Hematopoietic multipotent progenitor cell treated with erythropoietin and hydrocortisone succinate and interleukin-3 and kit ligand, for 4 days (in vitro differentiated cells): ENCODE measurements at regions not wholly inside any gene's neighbourhood (a gene's known extent, or its start where the extent isn't known, plus 50 kb on each side); places are given as distances from the start of the nearest gene placed in this dataset.
"Not testable (repeated sequence)": the region's sequence is repeated elsewhere in the genome, so short reads cannot be mapped to it uniquely, and the experiment has no call there.

Source experiments
- DNase-seq: peaks from one replicate; pipeline ENCODE4 v3.0.0-alpha.2; 2015

DNA sequence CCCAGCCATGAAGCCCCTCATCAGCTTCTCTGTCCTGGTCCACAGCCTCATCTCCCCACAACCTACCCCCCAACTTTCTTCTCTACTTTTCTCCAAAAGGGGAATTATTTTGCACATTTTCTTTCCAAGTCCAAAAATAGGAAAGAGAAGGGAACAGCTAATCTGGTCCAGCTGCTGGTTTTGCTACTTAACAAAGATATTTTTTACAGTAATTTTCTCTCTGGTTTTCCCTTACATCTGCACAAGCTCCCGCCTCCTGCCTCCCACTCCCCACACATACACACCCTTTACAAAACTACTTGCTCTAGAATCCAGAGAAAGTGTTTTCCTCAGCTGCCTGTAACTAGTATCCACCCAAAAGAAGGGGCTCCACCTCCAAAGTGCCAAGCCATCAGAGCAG lies 177.2 kb downstream of the POLR2M start:
- no peak for DNase-seq

DNA sequence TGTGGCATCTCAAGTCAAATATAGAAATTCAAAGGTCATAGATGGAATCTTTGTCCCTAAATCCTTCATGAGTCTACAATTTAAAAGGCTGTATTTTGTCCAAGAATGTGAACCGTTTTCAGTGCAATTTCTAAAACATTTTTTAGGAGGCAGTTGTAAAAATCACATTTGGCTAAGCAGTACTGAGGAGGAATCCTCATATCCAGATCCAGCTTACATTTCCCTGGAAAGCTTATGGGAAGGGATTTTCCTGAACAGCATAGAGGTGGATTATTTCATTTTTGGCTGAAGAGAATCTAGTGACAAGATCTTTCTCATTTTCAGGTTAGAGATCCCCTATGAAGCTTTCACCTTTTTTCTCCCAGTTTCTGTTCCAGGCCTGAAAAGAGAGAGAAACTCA lies 178.4 kb downstream of the POLR2M start:
- no peak for DNase-seq

DNA sequence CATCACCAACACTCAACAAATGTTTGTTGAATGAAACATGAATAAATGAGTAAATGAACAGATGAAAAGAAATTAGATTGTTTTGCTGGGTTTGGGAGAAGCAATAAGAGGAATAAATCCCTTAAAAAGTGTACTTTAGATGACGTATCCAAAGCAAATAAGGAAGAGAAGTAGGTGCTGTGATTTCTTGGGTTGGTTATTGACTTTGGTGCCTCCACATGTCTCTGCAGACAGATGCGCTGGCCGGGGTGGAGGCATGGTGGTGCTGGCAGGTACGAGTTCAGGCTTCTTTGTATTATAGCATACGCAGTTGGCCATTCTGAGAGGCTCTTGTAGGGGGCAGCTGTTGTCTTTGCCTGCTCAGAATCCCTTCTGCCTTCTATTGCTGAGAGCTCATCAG lies 178.9 kb downstream of the POLR2M start:
- no peak for DNase-seq

DNA sequence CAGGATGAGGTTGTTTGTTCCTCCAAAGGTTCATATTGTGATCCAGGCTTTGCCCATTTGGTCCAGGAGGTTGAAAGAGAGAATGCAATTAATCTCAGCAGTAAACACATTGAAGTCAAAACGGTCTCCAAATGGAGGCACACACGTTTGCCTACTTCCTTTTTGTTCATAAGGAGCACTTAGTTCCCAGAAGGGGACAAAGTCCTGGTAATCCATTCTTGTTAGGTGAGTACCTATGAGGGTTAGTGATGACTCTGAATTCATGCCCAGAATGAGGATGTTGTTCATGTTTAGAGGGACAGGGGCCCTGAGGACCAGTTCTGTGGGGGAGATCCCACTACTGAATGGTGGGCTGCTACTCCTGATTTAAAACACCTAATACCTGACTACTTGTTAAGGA lies 177.7 kb downstream of the ALDH1A2 start:
- no peak for DNase-seq

DNA sequence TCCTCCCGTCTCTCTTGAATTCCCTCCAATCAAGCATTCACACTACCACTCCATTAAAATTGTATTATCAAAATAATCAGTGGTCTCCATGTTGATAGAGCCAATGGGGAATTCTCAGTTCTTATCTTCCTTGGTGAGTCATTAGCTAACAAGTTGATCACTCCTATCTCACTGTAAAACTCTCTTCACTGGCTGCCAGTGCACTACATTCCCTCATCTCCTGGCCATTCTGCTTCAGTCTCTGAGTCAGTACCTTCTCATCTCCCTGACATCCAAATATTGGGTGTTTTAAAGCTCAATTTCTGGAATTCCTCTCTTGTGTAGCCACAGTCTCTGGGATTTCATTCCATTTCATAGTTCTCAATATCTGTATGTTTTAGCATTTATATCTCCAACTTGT lies 175.2 kb downstream of the ALDH1A2 start:
- DNase-seq: no peak

DNA sequence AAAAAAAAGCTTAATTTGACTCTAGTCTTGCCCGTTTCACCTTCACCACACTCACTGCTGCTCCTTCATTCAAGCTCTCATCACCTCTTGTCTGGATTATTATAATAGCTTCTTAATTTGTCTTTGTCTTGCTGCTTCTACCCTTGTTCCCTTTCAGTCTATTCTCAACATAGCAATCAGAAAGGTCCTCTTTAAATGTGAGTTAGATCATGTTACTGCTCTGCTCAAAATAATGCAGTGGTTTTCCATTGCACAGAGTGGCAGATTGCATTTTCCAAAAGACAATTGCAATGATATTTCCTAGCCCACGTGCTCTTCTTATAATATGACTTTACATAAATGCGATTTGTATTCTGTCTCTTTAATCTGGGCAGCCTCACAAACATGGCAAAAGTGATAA lies 174.6 kb downstream of the ALDH1A2 start:
- DNase-seq: no peak

DNA sequence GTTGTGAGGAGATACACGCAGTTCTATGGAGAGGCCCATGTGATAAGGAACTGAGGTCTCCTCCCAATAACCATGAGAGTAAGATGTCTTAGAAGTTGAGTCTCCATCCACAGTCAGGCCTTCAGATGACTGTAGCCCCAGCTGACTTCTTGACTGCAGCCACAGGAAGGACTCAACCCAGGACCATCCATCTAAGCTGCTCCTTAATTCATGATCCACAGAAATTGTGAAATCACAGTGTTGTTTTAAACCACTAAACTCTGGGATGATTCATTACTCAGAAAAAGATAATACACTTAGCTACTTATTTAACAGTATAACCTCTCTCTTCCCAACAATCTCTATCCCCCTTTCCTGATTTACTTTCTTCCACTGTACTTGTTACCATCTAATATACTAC lies 173.3 kb downstream of the ALDH1A2 start:
- no peak for DNase-seq

DNA sequence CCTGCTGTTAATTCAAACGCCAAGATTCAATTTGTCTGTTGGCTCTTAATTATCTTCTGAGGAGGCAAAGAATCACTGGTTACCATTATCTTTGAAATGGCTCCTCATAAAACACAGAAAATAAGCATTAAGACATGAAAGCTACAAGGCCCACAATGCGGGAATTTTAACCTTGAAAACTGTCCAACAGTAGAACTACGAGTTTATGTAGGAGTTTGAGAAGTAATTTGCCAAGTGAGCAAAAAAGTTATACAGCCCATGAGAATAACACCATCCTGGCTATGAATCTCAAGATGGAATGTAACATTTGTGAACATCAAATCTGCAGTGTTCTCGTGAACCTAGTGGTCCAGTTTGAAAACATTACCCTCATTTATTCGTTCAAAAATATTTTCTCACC lies 172.5 kb downstream of the ALDH1A2 start:
- no peak for DNase-seq

DNA sequence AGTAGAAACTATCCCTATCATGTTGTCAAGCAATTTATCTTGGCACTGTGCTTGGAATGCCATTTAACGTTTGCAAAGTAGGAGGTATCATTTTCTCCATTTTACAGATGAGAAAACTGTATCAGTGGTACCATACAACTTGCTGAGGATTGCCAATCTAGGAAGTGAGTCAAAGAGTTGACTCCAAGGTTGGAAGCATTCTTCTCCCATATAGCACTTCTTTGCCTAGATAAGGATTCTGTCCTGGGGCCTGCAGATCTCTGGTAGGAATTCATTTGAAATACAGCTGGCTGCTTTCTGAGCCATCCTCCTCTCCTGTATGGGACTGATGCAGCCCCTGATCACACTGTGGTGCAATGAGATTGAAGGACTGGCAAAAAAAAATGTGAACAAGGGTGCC lies 170.2 kb downstream of the ALDH1A2 start:
- DNase-seq: no peak

DNA sequence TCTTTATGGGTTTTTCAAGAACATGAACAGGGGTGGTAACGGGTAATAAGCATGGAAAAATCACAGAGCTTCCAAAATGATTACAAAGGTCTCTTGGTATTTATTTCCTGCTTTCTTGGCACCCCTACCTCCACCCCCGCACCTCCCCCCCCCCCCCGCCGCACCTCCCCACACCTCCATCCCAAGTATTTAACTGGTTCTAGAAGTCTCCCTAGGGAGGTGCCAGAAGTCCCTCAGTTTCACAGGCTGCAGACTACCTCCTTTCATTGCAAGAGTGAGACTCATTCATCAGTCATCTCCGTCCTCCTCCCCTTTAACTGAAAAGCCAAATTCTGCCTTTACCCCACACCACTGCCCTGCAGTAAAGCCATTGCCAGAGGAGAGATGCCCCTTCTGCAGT lies 169.4 kb downstream of the ALDH1A2 start:
- DNase-seq: no peak

DNA sequence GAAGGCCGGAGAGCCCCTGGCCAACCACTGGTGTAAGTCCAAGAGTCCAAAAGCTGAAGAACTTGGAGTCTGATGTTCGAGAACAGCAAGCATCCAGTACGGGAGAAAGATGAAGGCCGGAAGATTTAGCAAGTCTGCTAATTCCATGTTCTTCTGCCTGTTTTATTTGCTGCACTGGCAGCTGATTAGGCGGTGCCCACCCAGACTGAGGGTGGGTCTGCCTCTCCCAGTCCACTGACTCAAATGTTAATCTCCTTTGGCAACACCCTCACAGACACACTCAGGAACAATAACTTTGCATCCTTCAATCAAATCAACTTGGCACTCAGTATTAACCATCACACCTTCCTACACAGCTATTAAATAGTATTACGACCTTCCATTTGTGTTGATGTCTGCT lies 168.6 kb downstream of the ALDH1A2 start:
- not testable (repeated sequence) for DNase-seq

DNA sequence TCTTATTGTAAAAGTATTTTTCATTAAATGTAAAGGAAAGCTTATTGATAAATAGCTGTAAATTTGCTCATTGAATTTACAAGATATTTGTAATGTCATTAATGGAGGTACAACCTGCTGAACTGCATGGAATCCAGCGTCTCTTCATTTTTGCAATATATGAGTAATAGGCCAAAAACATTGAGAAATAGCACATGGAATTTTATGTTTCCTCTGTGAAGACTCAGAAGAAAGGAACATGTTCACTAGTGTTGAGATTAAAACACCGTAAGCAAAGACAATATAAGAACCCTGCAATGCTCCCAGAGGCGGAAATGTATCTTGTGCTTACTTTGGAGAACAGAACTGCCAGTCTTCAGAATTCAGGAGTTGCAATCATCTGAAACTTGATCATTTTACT lies 167.6 kb downstream of the ALDH1A2 start:
- no peak for DNase-seq

DNA sequence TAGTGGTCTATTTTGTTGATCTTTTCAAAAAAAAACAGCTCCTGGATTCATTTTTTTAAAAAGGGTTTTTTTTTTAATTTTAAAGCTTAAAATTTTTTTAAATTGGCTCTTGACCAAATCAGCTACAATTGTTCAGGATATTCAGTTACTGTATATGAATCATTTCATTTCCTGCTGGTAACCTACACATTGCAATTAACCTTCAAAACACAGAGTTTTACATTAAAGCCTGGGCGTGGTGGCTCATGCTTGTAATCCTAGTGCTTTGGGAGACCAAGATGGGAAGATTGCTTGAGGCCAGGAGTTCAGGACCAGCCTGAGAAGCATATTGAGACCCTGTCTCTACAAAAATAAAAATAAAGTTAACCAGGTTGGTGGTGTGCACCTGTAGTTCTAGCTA lies 163.4 kb downstream of the ALDH1A2 start:
- DNase-seq: no peak
